Panc1 (cell line): ENCODE measurements at regions not wholly inside any gene's neighbourhood (a gene's known extent, or its start where the extent isn't known, plus 50 kb on each side); places are given as distances from the start of the nearest gene placed in this dataset.

Experiments
- TCF7L2 ChIP-seq: IDR thresholded peaks from 2 replicates; pipeline ENCODE4 v1.6.1; 2011; ENCODE audit warnings: mild to moderate bottlenecking, low read depth, low read length, inconsistent platforms
- TF ChIP-seq, protein P1 (sequence below): fragments of 450-650 bp; IDR thresholded peaks from 2 replicates; pipeline ENCODE4 v1.5.1; 2017; ENCODE audit warnings: mild to moderate bottlenecking

DNA sequence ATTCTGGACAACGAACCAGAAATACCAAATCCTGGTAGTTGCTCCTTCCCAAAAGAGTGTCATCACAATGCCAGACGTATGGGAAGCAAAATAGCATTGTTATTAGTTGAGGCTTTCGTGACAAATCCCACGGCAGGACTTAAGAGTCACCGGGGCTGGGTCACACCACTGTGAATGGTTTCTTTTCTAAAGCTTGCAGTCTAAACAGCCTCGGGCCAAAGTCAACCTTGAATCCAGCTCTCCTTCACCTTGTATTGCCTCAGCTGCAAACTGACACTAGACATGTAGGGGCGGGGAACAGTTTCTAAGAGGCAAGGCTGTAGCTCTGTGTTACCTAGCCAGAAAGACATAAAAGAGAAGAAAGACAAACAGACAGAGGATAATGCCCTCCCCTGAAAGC lies 734.8 kb downstream of the MED13L start:
- TF ChIP-seq, protein P1, sequence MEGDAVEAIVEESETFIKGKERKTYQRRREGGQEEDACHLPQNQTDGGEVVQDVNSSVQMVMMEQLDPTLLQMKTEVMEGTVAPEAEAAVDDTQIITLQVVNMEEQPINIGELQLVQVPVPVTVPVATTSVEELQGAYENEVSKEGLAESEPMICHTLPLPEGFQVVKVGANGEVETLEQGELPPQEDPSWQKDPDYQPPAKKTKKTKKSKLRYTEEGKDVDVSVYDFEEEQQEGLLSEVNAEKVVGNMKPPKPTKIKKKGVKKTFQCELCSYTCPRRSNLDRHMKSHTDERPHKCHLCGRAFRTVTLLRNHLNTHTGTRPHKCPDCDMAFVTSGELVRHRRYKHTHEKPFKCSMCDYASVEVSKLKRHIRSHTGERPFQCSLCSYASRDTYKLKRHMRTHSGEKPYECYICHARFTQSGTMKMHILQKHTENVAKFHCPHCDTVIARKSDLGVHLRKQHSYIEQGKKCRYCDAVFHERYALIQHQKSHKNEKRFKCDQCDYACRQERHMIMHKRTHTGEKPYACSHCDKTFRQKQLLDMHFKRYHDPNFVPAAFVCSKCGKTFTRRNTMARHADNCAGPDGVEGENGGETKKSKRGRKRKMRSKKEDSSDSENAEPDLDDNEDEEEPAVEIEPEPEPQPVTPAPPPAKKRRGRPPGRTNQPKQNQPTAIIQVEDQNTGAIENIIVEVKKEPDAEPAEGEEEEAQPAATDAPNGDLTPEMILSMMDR: no peak
- no peak for TF ChIP-seq TCF7L2
